ENCODE measurements at regions not wholly inside any gene's neighbourhood (a gene's known extent, or its start where the extent isn't known, plus 50 kb on each side); places are given as distances from the start of the nearest gene placed in this dataset.

DNA sequence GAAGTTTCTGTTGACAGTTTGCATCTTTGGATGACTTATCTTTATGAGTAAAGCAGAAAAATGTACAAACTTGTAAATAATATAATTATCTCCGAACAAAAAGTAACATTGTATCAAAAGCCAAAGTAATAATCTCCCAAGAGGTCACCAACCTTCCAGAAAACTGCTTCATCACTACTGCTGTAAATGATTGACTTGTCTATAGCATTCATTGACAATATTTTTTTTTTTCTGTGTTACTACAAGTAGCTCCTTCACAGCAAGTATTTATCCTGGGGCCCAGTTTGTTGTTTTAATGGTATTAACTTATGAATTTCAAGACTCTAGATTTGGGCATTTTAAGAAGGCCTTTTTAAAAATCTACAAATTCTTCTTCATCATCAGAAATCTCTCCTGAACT lies 242.4 kb downstream of the KLF12 start:
- TF ChIP-seq, protein P1, sequence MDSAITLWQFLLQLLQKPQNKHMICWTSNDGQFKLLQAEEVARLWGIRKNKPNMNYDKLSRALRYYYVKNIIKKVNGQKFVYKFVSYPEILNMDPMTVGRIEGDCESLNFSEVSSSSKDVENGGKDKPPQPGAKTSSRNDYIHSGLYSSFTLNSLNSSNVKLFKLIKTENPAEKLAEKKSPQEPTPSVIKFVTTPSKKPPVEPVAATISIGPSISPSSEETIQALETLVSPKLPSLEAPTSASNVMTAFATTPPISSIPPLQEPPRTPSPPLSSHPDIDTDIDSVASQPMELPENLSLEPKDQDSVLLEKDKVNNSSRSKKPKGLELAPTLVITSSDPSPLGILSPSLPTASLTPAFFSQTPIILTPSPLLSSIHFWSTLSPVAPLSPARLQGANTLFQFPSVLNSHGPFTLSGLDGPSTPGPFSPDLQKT (IDR thresholded peaks at IDR 0.05; ENCODE audit: borderline replicate concordance, low read depth, low read length) = no peak
- TF ChIP-seq ZNF530 (tag by site-specific recombination; IDR thresholded peaks at IDR 0.05; ENCODE audit: low read depth) (no peak), ZNF416 (tag by site-specific recombination; IDR thresholded peaks at IDR 0.05) (no peak), ZNF623 (tag by site-specific recombination; IDR thresholded peaks at IDR 0.05) (no peak), RBAK (tag by site-specific recombination; IDR thresholded peaks at IDR 0.05) (no peak), ZNF677 (tag by site-specific recombination; IDR thresholded peaks at IDR 0.05) (no peak), ZNF16 (tag by site-specific recombination; IDR thresholded peaks at IDR 0.05; ENCODE audit: low read depth) (no peak), FEZF1 (tag by site-specific recombination; IDR thresholded peaks at IDR 0.05) (no peak), ZNF138 (tag by site-specific recombination; IDR thresholded peaks at IDR 0.05; ENCODE audit: borderline replicate concordance) (no peak), ZSCAN30 (tag by site-specific recombination; IDR thresholded peaks at IDR 0.05) (no peak)
- TF ChIP-seq, protein P2, sequence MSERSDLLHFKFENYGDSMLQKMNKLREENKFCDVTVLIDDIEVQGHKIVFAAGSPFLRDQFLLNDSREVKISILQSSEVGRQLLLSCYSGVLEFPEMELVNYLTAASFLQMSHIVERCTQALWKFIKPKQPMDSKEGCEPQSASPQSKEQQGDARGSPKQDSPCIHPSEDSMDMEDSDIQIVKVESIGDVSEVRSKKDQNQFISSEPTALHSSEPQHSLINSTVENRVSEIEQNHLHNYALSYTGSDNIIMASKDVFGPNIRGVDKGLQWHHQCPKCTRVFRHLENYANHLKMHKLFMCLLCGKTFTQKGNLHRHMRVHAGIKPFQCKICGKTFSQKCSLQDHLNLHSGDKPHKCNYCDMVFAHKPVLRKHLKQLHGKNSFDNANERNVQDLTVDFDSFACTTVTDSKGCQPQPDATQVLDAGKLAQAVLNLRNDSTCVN (tag by site-specific recombination; optimal IDR thresholded peaks at IDR 0.05) = no peak
- H3K36me3 ChIP-seq (ENCODE audit: control insufficient read depth in 2 of 2, insufficient read depth in 1 of 2, low read length in 2 of 2) = no peaks in the 10 kb centered on the region
- ChIA-PET CTCF (no interaction called here), POLR2A (no interaction called here)
- no peak overlapping the region for H3K4me3 ChIP-seq (ENCODE audit: low read depth, low read length)
- H3K4me1 ChIP-seq (ENCODE audit: control insufficient read depth, insufficient read depth, low read length) = no peaks in the 10 kb centered on the region
- H3K27ac ChIP-seq (ENCODE audit: extremely low read depth, low read depth, low read length) = no peak overlapping the region
- no peaks in the 10 kb centered on the region for H3K9me3 ChIP-seq (ENCODE audit: control insufficient read depth, insufficient read depth, low read depth, low read length)

DNA sequence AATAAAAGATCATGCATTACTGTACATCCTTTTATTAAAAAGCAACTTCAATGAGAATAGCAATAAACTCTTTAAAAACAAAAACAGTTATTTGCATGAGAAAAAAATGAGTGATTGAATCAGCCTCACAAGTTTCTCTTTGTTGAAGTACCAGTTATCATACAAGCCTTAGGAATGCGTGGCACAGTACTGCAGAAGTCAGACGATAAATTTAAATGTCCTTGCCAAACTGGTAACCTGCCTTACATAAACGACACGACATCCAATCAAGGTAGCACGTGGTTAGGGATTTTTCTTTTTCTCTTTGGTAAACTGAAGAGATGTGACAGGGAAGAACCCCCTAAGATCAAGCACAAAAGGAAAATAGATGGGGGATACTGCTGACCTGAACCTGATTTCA lies 251.0 kb downstream of the KLF12 start:
- Histone ChIP-seq H3K9me3 (ENCODE audit: control insufficient read depth, insufficient read depth, low read depth, low read length) (no peaks in the 10 kb centered on the region), H3K36me3 (ENCODE audit: control insufficient read depth in 2 of 2, insufficient read depth in 1 of 2, low read length in 2 of 2) (peaks cover 0 to 3% of the 10 kb centered on the region in 2 experiments; a peak in 1 of 3 replicates), H3K4me3 (ENCODE audit: low read depth, low read length) (no peak overlapping the region), H3K27ac (ENCODE audit: extremely low read depth, low read depth, low read length) (no peak overlapping the region), H3K4me1 (ENCODE audit: control insufficient read depth, insufficient read depth, low read length) (peaks cover 4% of the 10 kb centered on the region)
- CTCF ChIA-PET = interaction anchor here (0.6 kb wide), 1 partner anchor 165 kb away, joined by 3 read pairs; no protein-coding TSS in a partner anchor
- POLR2A ChIA-PET = no interaction called here
- TF ChIP-seq, protein P3, sequence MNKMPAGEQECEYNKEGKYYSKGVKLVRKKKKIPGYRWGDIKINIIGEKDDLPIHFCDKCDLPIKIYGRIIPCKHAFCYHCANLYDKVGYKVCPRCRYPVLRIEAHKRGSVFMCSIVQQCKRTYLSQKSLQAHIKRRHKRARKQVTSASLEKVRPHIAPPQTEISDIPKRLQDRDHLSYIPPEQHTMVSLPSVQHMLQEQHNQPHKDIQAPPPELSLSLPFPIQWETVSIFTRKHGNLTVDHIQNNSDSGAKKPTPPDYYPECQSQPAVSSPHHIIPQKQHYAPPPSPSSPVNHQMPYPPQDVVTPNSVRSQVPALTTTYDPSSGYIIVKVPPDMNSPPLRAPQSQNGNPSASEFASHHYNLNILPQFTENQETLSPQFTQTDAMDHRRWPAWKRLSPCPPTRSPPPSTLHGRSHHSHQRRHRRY (tag by site-specific recombination; IDR thresholded peaks at IDR 0.05) = no peak
- TF ChIP-seq ZNF311 (tag by site-specific recombination; IDR thresholded peaks at IDR 0.05; ENCODE audit: borderline replicate concordance) (no peak), YY2 (tag by site-specific recombination; IDR thresholded peaks at IDR 0.05) (no peak), ZSCAN23 (tag by site-specific recombination; IDR thresholded peaks at IDR 0.05) (no peak), ZNF792 (tag by site-specific recombination; IDR thresholded peaks at IDR 0.05) (no peak), ZNF24 (tag by site-specific recombination; IDR thresholded peaks at IDR 0.05) (no peak), GLI2 (tag by site-specific recombination; IDR thresholded peaks at IDR 0.05; ENCODE audit: borderline replicate concordance, low read depth) (no peak), ZNF174 (tag by site-specific recombination; IDR thresholded peaks at IDR 0.05) (no peak), ZNF354C (tag by site-specific recombination; IDR thresholded peaks at IDR 0.05; ENCODE audit: borderline replicate concordance, low read depth) (no peak), ZNF248 (tag by site-specific recombination; IDR thresholded peaks at IDR 0.05) (no peak), ZNF132 (tag by site-specific recombination; IDR thresholded peaks at IDR 0.05; ENCODE audit: borderline replicate concordance) (no peak), ZNF585B (tag by site-specific recombination; IDR thresholded peaks at IDR 0.05) (no peak), ZBTB21 (tag by site-specific recombination; IDR thresholded peaks at IDR 0.05) (no peak), ZNF416 (tag by site-specific recombination; IDR thresholded peaks at IDR 0.05) (no peak), OSR2 (tag by site-specific recombination; IDR thresholded peaks at IDR 0.05) (no peak), ZNF16 (tag by site-specific recombination; IDR thresholded peaks at IDR 0.05; ENCODE audit: low read depth) (no peak)
- TF ChIP-seq, protein P4, sequence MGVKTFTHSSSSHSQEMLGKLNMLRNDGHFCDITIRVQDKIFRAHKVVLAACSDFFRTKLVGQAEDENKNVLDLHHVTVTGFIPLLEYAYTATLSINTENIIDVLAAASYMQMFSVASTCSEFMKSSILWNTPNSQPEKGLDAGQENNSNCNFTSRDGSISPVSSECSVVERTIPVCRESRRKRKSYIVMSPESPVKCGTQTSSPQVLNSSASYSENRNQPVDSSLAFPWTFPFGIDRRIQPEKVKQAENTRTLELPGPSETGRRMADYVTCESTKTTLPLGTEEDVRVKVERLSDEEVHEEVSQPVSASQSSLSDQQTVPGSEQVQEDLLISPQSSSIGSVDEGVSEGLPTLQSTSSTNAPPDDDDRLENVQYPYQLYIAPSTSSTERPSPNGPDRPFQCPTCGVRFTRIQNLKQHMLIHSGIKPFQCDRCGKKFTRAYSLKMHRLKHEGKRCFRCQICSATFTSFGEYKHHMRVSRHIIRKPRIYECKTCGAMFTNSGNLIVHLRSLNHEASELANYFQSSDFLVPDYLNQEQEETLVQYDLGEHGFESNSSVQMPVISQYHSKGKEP (tag by site-specific recombination; IDR thresholded peaks at IDR 0.05) = no peak
- TF ChIP-seq, protein P5, sequence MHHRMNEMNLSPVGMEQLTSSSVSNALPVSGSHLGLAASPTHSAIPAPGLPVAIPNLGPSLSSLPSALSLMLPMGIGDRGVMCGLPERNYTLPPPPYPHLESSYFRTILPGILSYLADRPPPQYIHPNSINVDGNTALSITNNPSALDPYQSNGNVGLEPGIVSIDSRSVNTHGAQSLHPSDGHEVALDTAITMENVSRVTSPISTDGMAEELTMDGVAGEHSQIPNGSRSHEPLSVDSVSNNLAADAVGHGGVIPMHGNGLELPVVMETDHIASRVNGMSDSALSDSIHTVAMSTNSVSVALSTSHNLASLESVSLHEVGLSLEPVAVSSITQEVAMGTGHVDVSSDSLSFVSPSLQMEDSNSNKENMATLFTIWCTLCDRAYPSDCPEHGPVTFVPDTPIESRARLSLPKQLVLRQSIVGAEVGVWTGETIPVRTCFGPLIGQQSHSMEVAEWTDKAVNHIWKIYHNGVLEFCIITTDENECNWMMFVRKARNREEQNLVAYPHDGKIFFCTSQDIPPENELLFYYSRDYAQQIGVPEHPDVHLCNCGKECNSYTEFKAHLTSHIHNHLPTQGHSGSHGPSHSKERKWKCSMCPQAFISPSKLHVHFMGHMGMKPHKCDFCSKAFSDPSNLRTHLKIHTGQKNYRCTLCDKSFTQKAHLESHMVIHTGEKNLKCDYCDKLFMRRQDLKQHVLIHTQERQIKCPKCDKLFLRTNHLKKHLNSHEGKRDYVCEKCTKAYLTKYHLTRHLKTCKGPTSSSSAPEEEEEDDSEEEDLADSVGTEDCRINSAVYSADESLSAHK (tag by site-specific recombination; IDR thresholded peaks at IDR 0.05) = no peak

Data from HEK293 (cell line).